T-helper 1 cell treated with Interleukin-12 subunit alpha and Interleukin-12 subunit beta and Interleukin-4 antibody, amounts not matched to agents 30 ng/mL and 1 ng/mL, for 36 hours (primary cell): ENCODE measurements at regions not wholly inside any gene's neighbourhood (a gene's known extent, or its start where the extent isn't known, plus 50 kb on each side); places are given as distances from the start of the nearest gene placed in this dataset.

Experiments
- intact Hi-C: fragments of 100-400 bp; cut with micrococcal nuclease; formaldehyde crosslinking; loops from one replicate; pipeline ENCODE4 v1.15.1; 2024

GRCh38 chr6:139545206-139546105, 171.0 kb upstream of the CITED2 start:
- intact Hi-C loops, result no loop called here

- intact Hi-C loops, result loop anchor here (5.0 kb wide), 1 partner anchor 772 kb away; the partner anchor contains the start of gene CCDC28A
Observed at GRCh38 chr6:139544701-139545057, 170.2 kb upstream of the CITED2 start.

GRCh38 chr6:139542351-139542750, 167.9 kb upstream of the CITED2 start:
- intact Hi-C loops, result loop anchor here (5.0 kb wide), 1 partner anchor 770 kb away; the partner anchor contains the start of gene CCDC28A

GRCh38 chr6:139540894-139541293, 166.4 kb upstream of the CITED2 start:
- intact Hi-C loops, result loop anchor here (1.0 to 5.0 kb wide), 6 partner anchors 10 to 1942 kb away; partner anchors contain the start of genes CCDC28A and TXLNB

- intact Hi-C loops, result loop anchor here (1.0 to 5.0 kb wide), 6 partner anchors 9 to 1943 kb away; partner anchors contain the start of genes CCDC28A and TXLNB
Observed at GRCh38 chr6:139540276-139540675, 165.8 kb upstream of the CITED2 start.

- intact Hi-C loops, result loop anchor here (1.0 to 10.0 kb wide), 8 partner anchors 9 to 1943 kb away; partner anchors contain the start of genes CCDC28A and TXLNB
Observed at GRCh38 chr6:139539852-139540251, 165.4 kb upstream of the CITED2 start.

GRCh38 chr6:139538366-139538765, 163.9 kb upstream of the CITED2 start:
- intact Hi-C loops, result loop anchor here (10.0 kb wide), 2 partner anchors 1046 to 1266 kb away; no protein-coding TSS in a partner anchor

- intact Hi-C loops, result loop anchor here (10.0 kb wide), 2 partner anchors 1048 to 1268 kb away; no protein-coding TSS in a partner anchor
Observed at GRCh38 chr6:139536751-139537617, 162.5 kb upstream of the CITED2 start.

GRCh38 chr6:139534472-139535115, 160.1 kb upstream of the CITED2 start:
- intact Hi-C loops, result loop anchor here (5.0 to 10.0 kb wide), 4 partner anchors 42 to 1270 kb away; no protein-coding TSS in a partner anchor

- intact Hi-C loops, result loop anchor here (5.0 to 10.0 kb wide), 4 partner anchors 42 to 1271 kb away; no protein-coding TSS in a partner anchor
Observed at GRCh38 chr6:139533573-139534471, 159.4 kb upstream of the CITED2 start.

GRCh38 chr6:139533171-139533570, 158.7 kb upstream of the CITED2 start:
- intact Hi-C loops, result loop anchor here (5.0 to 10.0 kb wide), 4 partner anchors 41 to 1272 kb away; no protein-coding TSS in a partner anchor

- intact Hi-C loops, result loop anchor here (1.0 to 10.0 kb wide), 5 partner anchors 9 to 1273 kb away; no protein-coding TSS in a partner anchor
Observed at GRCh38 chr6:139531148-139532115, 157.0 kb upstream of the CITED2 start.

- intact Hi-C loops, result loop anchor here (5.0 to 10.0 kb wide), 4 partner anchors 38 to 1274 kb away; no protein-coding TSS in a partner anchor
Observed at GRCh38 chr6:139530561-139530960, 156.1 kb upstream of the CITED2 start.

- intact Hi-C loops, result no loop called here
Observed at GRCh38 chr6:139529420-139529819, 155.0 kb upstream of the CITED2 start.

GRCh38 chr6:139528471-139528870, 154.0 kb upstream of the CITED2 start:
- intact Hi-C loops, result no loop called here

GRCh38 chr6:139525415-139525814, 151.0 kb upstream of the CITED2 start:
- intact Hi-C loops, result no loop called here

GRCh38 chr6:139523986-139524385, 149.5 kb upstream of the CITED2 start:
- intact Hi-C loops, result no loop called here

- intact Hi-C loops, result no loop called here
Observed at GRCh38 chr6:139522511-139523220, 148.2 kb upstream of the CITED2 start.
